Stimulated activated CD4-positive, alpha-beta T cell treated with anti-CD3 and anti-CD28 coated beads, Interleukin-1b, Interleukin-23, amount 100 ng/mL, for 1 hour (primary cell): ENCODE measurements at regions not wholly inside any gene's neighbourhood (a gene's known extent, or its start where the extent isn't known, plus 50 kb on each side); places are given as distances from the start of the nearest gene placed in this dataset.

ENCODE experiments used
- DNase-seq, 2 donors: peaks; one replicate each; pipeline ENCODE4 v3.0.0-alpha.2; 2020; ENCODE audit warnings: low read depth in 2 of 2

DNA sequence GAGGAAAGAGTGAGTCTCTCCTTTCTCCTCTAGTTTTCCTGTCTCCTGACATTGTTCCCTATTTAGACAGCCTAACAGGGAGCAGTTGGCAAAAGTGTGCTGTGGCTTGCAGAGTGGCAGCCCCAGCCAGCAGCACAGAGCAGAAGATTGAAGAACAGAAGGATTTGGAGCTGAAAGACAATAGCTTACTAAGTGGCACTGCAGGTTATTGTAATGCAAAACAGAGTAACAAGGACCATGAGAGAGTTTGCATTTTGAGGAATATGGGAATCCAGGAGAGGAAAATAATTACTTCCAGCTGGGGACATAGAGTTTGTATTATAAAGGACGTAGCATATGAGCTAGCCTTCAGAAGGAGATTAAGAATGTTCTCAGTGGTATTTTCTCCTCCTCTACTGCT lies 342.4 kb downstream of the AKAIN1 start:
- no peak for DNase-seq

DNA sequence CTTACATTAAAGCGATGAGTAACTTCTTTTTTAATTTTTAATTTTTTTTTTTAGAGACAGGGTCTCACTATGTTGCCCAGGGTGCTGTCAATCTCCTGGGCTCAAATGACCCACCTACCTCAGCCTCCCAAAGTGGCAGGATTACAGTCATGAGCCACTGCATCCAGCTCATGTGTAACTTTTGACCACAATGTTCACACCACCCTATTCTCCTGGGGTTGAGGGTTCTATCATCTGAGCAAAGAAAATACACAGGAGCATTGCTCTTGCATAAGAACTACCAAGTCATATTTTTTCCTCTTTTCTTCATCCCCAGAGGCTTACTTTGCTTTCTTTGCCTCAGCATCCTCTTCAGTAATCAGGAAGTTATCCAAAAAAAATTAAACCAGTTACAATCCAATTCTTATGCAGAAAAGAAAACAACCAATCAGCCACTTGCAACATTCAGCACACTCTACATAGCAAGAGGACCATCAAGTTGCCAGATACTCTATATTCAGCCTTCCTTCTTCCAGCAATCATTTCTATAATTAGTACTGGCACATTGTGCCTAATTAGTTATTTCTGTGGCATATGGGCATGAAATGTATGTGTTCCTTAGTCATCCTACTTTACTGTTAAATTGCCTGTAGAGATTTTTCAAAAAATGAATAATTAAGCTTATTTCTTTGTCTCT lies 345.6 kb downstream of the AKAIN1 start:
- no peak for DNase-seq

DNA sequence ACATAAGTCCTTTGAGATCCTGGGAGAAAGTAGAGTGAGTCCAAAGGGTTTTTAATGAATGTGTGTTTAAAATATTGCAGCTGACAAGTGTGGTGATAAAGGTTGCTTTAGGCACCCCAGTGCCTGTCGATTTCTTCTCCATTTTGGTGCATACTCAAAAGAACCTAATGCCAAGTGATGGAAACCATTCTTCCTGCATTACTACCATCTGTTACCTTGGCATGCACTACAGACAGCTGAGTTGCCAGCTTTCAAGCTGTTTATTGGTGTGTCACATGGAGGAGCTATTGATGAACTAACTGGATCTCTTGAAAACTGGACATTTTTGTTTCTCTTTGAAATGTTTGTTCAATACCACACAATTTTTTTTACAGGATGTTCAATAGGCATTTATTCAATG lies 350.0 kb downstream of the AKAIN1 start:
- no peak for DNase-seq

DNA sequence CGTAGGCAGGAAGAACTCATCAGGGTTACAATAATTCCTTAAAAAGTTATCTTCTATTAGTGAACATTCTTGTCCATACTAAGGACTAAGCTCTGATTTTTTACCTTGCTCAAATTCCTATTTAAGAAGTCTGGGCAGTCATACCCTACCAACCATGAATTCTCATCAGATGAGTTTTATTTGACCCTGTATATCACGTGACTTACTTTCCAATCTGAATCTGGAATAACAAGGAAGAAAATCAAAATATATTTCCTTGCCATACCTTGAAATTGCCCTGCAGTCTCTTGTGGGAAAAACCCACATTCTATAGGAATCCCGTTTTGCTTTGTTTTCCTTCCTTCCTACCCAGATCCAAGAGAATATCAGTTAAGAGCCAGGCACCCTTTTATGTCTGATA lies 352.7 kb downstream of the AKAIN1 start:
- no peak for DNase-seq

DNA sequence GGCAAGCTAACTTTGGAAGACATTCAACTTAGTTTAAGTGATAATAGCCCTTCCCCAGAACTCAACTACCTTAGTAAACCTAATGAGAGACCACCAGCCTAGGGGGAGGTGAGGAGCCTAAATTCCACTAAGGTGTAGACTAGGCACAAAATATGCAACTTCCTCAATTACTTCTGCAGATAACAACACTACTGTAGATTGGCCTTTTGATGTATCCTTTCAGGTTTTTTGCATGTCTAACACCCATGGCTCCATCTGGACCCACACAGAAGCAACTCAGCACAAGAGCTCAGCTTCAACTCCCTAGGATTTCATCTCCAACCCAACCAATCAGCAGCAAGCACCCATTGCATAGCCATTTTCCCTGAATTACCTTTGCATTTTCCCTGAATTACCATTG lies 353.3 kb downstream of the AKAIN1 start:
- no peak for DNase-seq

DNA sequence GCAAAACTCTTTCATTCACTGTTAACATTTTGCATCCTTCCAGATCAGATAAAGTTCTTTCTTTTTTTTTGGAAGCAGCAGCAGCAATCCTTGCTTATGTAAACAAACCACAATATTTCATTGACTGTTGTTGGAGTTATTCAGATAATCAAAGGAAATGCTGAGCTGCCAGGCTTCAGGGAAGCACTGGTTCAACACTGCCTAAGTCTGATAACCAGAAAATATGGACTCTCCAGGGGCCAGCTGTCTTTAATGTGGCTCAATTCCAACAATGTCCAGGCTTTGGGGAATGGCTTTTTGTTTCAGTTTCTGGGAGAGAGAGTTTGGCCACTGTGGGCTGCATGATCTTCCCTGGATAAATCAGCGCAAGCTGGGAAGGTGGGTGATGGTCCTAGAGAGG lies 354.3 kb downstream of the AKAIN1 start:
- no peak for DNase-seq

DNA sequence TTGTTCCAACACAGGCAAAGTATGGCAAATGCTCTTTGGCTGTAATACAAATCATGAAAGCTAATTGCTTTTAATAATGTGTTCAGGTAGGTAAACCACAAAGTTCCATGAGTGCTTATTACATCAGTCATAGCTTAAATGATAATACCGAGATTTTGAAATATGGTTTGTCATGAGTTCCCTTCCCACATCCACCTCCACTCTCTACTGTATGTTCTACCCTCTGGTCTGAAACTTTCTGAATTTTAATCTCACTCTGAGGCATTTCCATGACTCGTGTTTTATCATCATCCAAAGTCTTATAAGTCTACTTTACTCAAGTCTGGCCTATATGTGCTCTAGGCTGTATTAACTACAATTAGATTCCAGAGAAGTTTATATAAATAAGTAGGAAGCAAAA lies 354.8 kb downstream of the AKAIN1 start:
- DNase-seq, result no peak

DNA sequence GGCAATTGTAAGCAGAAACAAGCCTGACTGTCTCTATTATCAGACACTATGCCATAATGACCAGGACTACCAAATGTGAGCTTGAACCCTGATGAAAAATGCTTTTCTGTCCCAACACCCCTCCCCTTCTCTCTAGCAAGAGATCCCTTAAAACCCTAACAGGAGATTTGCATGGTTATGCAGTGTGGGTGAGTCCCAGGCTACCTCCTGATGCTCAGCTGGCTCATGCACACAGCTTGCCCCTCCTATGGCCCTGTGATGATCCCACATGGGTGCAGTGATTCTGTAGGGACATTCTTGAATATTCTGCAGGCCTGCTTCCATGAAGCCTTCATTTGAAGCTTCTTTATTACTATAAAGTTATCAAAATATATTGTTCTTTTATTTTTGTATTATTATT lies 357.4 kb downstream of the AKAIN1 start:
- no peak for DNase-seq

DNA sequence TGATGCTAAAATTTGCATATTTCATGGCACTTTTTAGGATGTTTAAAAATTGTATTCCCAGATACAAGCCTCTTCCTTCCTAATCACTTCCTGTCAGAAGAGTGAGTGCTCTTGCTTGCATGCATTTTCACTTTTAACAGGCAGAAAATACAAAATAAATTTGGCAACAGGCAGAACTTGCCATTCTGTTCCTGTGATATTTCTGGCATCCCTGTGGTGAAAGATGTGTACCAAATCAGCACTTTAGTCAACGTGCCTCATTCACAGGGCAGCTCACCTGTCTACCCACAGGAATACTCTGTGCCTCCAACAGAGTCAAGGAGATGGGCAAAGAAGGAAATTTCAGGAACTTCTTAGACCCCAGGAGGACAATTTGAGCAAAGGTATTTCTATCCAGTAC lies 360.9 kb downstream of the AKAIN1 start:
- no peak for DNase-seq

DNA sequence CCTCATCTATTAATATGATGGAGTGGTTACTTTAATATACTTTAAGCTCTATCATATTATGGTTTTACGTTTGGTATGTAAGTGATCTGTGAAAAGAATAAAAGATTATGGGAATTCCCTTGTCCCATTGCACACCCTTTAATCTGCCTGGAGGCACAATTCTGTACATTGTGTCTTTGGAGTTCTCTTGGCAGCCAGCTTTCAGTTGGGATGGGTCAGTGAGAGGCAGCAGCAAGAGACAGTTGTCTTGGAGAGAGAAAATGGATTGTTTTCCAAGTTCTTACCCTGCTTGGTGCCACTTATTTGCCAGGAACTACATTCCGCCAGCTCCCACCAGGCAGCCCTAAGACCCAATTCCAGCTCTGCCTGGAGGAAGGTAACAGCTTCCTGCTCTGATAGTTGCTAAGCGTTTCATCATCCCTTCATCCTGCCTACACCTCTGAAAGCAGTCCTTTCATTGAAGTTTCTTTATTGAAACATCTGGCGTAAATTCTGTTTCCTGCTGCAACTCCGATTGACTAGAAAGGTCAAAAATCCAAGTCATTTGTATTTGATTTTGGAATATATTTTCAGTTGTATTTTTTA lies 365.2 kb downstream of the AKAIN1 start:
- DNase-seq, result no peak

DNA sequence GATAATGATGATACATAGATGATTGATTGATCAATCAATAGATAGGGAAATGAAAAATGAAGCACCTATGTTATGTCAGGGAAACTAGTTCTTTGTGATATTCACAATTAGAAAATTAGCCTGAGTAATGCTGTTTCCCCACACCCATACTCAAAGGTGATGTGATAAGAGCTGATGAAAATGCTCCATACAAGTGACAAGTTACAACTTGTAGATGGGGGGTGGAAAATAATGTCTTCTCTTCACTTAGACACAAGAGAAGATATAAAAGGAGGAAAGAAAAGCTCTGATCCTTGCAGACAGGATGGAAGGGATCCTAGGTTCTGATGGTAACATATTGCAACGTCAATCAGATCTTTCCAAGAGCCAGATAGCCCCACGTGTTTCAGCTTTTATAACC lies 365.9 kb downstream of the AKAIN1 start:
- no peak for DNase-seq

DNA sequence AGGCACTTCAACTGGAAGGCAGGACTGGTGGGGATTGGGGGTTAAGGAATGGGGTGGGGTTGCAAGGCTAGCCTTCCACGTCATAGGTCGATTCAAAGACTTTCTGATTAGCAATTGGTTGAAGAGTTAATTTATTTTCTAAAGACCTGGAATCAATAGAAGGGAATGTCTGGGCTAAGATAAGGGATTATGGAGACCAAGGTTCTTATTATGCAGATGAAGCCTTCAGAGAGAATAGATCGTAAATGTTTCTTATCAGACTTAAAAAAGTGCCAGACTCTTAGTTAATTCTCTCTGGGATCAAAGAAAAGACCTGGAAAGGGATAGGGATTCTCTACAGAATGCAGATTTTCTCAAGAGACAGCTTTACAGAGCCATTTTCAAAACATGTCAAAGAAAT lies 368.0 kb upstream of the DLGAP1 start:
- no peak for DNase-seq

DNA sequence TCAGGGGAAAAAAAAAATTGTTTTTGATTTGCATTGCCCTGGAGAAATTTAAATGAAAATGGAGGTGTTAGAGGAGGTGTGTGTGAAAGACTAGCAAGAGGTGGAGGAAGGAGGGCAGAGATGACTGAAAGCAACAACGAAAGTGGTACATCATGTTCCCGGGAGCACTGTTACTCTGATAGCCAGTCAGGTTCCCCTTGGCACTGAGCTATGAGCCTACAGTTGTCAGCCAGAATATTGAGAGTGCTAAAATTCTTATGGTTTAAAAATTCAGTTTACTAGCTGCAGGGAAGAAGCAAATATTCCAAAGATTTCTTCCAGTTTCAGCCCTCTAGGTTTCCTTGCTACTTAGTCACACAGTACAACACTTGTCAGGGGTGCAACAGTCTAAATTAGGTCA lies 366.7 kb upstream of the DLGAP1 start:
- no peak for DNase-seq

DNA sequence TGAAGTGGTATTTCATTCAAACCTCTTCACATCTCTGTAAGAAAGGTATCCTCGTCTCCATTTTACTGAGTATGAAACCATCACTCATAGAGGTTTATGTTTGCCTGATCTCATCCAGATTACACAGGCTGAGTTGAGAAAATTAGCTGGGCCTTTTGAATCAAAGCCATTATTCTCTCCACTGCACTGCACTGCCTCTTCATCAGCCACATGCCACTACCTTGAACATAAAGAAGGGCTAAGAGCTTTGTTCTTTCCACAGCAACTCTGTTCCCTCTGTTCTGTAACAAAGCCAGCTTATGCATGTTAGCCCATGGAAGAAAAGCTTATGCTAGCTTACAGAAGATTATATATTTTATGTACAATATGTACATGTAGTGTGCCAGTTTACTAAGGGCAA lies 362.6 kb upstream of the DLGAP1 start:
- no peak for DNase-seq

DNA sequence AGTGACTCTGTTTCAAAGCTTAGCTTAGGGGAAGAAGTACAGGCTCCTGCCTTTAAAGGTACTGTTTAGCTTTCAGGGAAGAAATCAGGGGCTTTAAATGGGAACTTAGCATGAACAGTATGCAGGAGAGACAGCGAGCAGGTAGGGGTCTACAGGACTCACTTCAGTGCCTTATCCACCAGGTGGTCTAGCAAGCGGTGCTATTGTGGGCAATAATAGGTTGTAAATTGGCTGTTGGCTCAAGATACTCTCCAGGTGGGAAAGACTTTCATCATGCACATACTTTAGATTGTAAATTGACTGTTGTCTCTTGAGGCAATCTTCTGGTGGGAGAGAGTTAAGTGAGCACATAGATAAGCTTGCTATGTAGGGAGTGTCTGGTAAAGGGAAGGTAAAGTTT lies 358.6 kb upstream of the DLGAP1 start:
- no peak for DNase-seq

DNA sequence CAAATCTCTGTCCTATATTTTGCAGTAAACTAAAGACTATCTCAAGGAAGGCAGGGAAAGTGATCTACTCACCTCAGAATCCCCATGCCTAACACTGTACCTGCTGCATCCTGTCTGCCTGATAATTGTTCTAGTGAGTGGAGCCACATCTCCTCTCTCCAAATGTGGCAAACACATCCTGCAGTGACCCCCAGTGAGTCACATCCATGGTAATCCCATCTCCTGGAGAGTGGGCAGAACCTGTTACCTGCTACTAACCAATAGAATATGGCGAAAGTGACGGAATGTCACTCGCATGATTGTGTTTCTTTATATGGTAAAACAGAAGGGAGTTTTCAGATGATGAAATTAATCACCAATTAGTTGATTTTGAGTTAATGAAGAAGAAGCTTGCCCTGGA lies 353.8 kb upstream of the DLGAP1 start:
- no peak for DNase-seq

DNA sequence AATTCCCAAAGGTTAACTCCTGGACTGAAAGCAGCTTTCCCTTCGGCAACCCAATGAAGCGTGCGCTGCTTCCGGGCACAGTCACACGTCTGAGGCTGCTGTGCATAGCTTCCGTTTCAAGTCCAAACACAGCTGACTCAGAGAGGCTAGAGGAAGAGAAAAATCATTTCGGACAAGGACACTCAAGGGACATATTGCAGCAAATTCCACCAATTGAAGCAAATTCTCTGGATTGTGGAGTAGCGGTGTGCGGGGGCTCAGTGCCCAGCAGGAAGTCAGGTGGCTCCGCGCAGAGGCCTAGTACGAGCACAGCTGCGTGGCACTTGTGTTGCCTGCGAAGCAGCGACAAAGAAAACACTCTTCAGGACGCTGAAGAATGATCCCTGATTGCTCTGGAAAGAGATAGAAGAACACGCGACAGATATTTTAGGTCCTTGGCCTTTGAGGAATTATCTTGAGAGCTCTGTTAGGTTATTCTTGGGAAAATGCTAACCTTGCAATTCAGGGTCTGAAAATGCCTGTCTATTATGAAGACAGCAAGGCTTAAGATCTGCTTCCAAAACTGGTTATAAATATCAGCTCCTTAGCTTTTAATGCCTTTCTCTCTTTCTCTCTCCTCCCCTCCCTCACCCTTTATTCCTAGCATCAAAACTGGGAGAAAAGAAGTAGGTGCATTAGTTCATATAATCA lies 352.6 kb upstream of the DLGAP1 start:
- no peak for DNase-seq

DNA sequence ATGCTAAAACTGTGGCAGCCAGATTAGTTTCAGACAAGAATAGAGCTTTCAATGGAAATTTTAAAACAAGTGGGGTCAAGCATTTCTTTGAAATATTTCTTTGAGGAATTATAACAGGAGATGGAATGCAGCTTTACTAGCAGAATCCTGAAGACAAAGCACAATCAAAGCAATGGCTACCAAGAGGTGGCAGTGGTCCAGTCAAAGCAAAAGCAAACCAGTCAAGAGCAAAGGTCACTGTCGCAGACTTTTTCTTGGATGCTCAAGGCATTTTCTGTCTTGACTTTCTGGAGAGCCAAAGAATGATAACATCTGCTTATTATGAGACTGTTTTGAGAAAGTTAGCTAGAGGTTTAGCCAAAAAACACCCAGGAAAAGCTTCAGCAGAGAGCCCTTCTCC lies 351.2 kb upstream of the DLGAP1 start:
- no peak for DNase-seq

DNA sequence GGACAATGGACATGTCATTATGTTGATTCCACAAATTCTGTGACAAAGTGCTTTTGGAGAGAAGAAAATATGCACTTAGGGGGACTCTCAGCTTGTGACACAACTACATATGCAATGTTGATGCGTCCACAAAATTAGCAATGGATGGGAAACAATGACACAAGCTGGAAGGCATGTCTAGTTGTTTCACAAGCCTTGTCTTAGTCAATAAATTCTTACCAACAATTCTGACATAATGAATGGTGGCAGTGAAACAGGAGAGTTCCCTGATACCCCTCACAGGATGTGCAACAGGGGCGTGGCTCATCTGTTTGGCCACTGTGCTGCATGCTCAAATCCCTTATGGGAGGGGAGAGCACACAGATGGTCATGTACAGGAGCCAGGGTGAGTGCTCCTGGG lies 347.2 kb upstream of the DLGAP1 start:
- DNase-seq, result no peak

DNA sequence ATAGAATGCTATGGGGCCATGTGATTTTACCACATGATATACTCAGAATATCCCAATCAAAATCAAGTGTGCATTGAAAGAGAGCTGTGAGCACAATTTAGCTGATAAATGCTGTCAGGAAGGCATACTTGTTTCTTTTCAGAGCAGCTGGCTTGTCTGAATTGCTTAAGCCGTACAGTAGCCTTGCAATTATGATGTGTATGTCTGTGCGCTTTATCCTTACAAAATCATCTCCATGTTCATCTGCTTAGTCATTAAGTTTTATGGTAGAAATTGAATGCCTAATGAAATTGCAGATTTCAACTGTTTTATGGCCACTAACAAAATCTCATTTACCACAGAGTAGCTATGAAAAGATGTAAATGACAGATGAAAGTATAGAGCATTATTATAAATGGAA lies 346.0 kb upstream of the DLGAP1 start:
- no peak for DNase-seq

DNA sequence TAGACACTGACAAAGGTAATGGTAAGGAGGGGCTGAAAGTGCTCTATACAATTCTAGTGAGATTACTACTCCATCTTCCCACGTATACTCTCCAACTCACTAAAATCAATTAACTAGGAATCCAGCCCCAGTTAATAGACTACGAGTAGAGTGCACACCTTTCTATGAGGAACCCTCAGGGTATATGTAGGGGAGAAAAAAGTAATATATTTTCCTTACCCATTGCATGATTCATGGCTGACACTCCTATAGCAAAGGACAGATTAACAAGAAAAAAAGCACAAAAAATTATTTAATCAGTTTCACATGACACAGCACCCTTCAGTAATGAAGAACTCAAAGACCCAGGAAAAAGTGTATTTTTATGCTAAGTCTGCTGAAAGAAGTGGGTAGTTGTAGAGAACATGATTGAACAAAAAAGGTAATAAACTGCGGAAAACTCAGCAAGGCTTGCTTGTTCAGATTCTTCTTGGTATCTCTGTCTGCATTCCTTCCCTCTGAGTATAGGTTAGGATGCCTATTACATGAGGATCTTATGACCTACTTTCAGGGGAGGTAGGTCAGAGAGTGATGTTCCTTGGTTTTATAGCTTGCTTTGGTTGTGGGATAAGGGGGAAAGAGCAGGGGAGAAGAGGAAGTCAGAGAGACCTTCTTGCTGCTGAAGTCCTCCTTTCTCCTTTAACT lies 342.0 kb upstream of the DLGAP1 start:
- no peak for DNase-seq

DNA sequence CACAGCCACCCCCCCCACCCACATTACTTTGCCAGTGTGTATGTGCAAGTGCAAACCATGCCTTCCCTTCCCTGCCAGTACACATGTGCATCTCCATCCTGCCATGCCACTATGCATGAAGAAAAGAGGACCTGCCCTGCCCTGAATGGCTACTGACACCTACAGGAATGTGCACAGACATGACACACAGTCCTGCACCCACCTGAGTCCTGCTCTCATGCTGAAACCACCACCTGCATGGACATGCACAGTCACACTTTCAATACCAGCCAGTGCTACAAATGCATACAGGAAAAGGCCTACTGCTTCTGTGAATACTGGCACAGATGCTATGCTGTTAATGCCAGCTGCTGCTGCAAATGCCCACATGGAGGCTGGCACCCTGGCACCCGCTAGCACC lies 334.4 kb upstream of the DLGAP1 start:
- DNase-seq, result no peak

DNA sequence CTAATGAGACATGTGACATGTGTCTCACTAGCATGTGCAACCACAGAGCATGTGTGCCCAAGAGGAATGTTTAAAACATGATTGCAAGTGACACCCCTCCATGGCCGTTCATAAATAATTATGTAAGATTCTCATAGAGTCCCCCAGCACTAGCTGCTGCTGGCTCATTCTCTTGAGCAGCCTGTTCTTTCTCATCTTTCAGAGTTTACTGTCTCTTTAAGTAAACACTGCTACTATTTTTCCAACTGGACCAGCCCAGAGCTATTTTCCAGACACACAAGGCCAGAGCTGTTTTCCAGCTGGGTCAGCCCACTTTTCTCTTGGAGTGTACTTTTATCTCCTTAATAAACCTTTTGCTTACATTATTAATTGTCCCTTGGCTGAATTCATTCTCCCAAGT lies 326.8 kb upstream of the DLGAP1 start:
- DNase-seq, result no peak
